Neural cell (in vitro differentiated cells): ENCODE measurements at regions not wholly inside any gene's neighbourhood (a gene's known extent, or its start where the extent isn't known, plus 50 kb on each side); places are given as distances from the start of the nearest gene placed in this dataset.

Experiments used
- H2AFZ ChIP-seq: fragments of 200-600, 300-800 bp; sonication (generic), shearing (Covaris generic); 2 replicates; pipeline ENCODE4 v1.6.0; 2014; ENCODE audit warnings: low read depth, mild to moderate bottlenecking, antibody characterized with exemption, low read length, moderate library complexity
- H3F3A ChIP-seq: fragments of 200-600 bp; shearing (Covaris generic); 2 replicates; pipeline ENCODE4 v1.6.1; 2016; ENCODE audit warnings: mild to moderate bottlenecking, moderate library complexity, mixed read lengths, antibody characterized with exemption, low read length; ENCODE audit not compliant: insufficient read depth, poor library complexity, severe bottlenecking
- H3K27ac ChIP-seq: fragments of 200-600, 300-800 bp; sonication (generic), shearing (Covaris generic); 2 replicates; pipeline ENCODE4 v1.5.1; 2014; ENCODE audit warnings: mild to moderate bottlenecking, low read length, moderate library complexity
- H3K27me3 ChIP-seq: fragments of 300-800, 200-600 bp; sonication (generic), shearing (Covaris generic); 2 replicates; pipeline ENCODE4 v1.6.0; 2014; ENCODE audit warnings: mild to moderate bottlenecking, low read depth, low read length, moderate library complexity; ENCODE audit not compliant: insufficient read depth
- H3K36me3 ChIP-seq: fragments of 300-800, 200-600 bp; sonication (generic), shearing (Covaris generic); 2 replicates; pipeline ENCODE4 v1.5.1; 2014; ENCODE audit warnings: mild to moderate bottlenecking, antibody characterized with exemption, low read length, moderate library complexity; ENCODE audit not compliant: insufficient read depth
- H3K4me2 ChIP-seq: fragments of 300-800, 200-600 bp; sonication (generic), shearing (Covaris generic); 2 replicates; pipeline ENCODE4 v1.6.0; 2014; ENCODE audit warnings: mild to moderate bottlenecking, low read length
- H3K4me3 ChIP-seq: fragments of 300-800, 200-600 bp; sonication (generic), shearing (Covaris generic); 2 replicates; pipeline ENCODE4 v1.5.1; 2014; ENCODE audit warnings: mild to moderate bottlenecking, low read length, moderate library complexity
- H3K79me2 ChIP-seq: fragments of 200-600 bp; shearing (Covaris generic); replicated peaks from 2 replicates; pipeline ENCODE4 v1.6.0; 2014; ENCODE audit warnings: mild to moderate bottlenecking, low read length, moderate library complexity; ENCODE audit not compliant: insufficient read depth
- H3K9ac ChIP-seq: fragments of 300-800, 200-600 bp; sonication (generic), shearing (Covaris generic); 2 replicates; pipeline ENCODE4 v1.6.1; 2016; ENCODE audit warnings: mild to moderate bottlenecking, low read length, mixed read lengths
- H3K9me2 ChIP-seq: fragments of 200-600 bp; shearing (Covaris generic); 2 replicates; pipeline ENCODE4 v1.6.1; 2016; ENCODE audit warnings: mild to moderate bottlenecking, low read length, mixed read lengths; ENCODE audit not compliant: insufficient read depth
- H3K9me3 ChIP-seq: fragments of 200-600, 300-800 bp; sonication (generic), shearing (Covaris generic); 2 replicates; pipeline ENCODE4 v1.6.1; 2016; ENCODE audit warnings: mild to moderate bottlenecking, mixed run types, low read length, moderate library complexity, mixed read lengths
- H4K20me1 ChIP-seq: fragments of 200-600 bp; shearing (Covaris generic); 2 replicates; pipeline ENCODE4 v1.6.1; 2016; ENCODE audit warnings: mild to moderate bottlenecking, mixed run types; ENCODE audit not compliant: insufficient read depth
- CTCF ChIP-seq: fragments of 450-650 bp; IDR thresholded peaks from 2 replicates; pipeline ENCODE4 v1.5.1; 2014; ENCODE audit warnings: antibody characterized with exemption, mild to moderate bottlenecking, moderate library complexity; ENCODE audit not compliant: poor library complexity, severe bottlenecking
- EP300 ChIP-seq: fragments of 450-650 bp; conservative IDR thresholded peaks from 2 replicates; pipeline ENCODE4 v1.6.1; 2014; ENCODE audit warnings: antibody characterized with exemption, mild to moderate bottlenecking, moderate library complexity; ENCODE audit not compliant: poor library complexity, severe bottlenecking
- EZH2 ChIP-seq: fragments of 200-600, 300-800 bp; shearing (Covaris generic), sonication (generic); IDR thresholded peaks from 2 replicates; pipeline ENCODE4 v1.6.1; 2014; ENCODE audit warnings: antibody characterized with exemption, low read length, borderline replicate concordance, mild to moderate bottlenecking; ENCODE audit not compliant: insufficient read depth, poor library complexity, severe bottlenecking
- MXI1 ChIP-seq: fragments of 450-650 bp; conservative IDR thresholded peaks from 2 replicates; pipeline ENCODE4 v1.6.1; 2014; ENCODE audit warnings: antibody characterized with exemption, mild to moderate bottlenecking; ENCODE audit not compliant: poor library complexity, severe bottlenecking
- POLR2AphosphoS5 ChIP-seq: IDR thresholded peaks from 2 replicates; pipeline ENCODE4 v1.6.1; 2012
- RAD21 ChIP-seq: fragments of 450-650 bp; conservative IDR thresholded peaks from 2 replicates; pipeline ENCODE4 v1.6.1; 2014; ENCODE audit warnings: antibody characterized with exemption, mild to moderate bottlenecking, moderate library complexity
- REST ChIP-seq: IDR thresholded peaks from 2 replicates; pipeline ENCODE4 v1.6.1; 2012; ENCODE audit warnings: borderline replicate concordance
- SMC3 ChIP-seq: fragments of 450-650 bp; conservative IDR thresholded peaks from 2 replicates; pipeline ENCODE4 v1.6.1; 2014; ENCODE audit warnings: antibody characterized with exemption, mild to moderate bottlenecking, moderate library complexity; ENCODE audit not compliant: poor library complexity
- TAF1 ChIP-seq: IDR thresholded peaks from 2 replicates; pipeline ENCODE4 v1.6.1; 2012; ENCODE audit warnings: low read depth

GRCh38 chr10:88069338-88069737, 205.9 kb downstream of the PTEN start:
- H3K79me2 ChIP-seq, result no peaks in the 10 kb centered on the region
- no peaks in the 10 kb centered on the region for H3K36me3 ChIP-seq
- H3K9me3 ChIP-seq, result no peaks in the 10 kb centered on the region
- H3K27me3 ChIP-seq, result no peaks in the 10 kb centered on the region
- no peaks in the 10 kb centered on the region for H4K20me1 ChIP-seq
- no peaks in the 10 kb centered on the region for H3K9me2 ChIP-seq
- no peak overlapping the region for H3K9ac ChIP-seq
- H3K4me2 ChIP-seq, result no peak overlapping the region
- no peak overlapping the region for H2AFZ ChIP-seq
- TF ChIP-seq RAD21, result no peak
- no peak for TF ChIP-seq SMC3
- no peak for TF ChIP-seq CTCF
- no peak for TF ChIP-seq REST
- TF ChIP-seq EZH2, result no peak
- TF ChIP-seq MXI1, result no peak
- TF ChIP-seq POLR2AphosphoS5, result no peak
- no peak for TF ChIP-seq TAF1
- no peak for TF ChIP-seq EP300
- no peaks in the 10 kb centered on the region for H3F3A ChIP-seq
- H3K4me3 ChIP-seq, result no peak overlapping the region
- H3K27ac ChIP-seq, result no peak overlapping the region

- Histone ChIP-seq H3K4me2 (no peak overlapping the region), H3K9me2 (no peaks in the 10 kb centered on the region), H3K79me2 (no peaks in the 10 kb centered on the region), H4K20me1 (no peaks in the 10 kb centered on the region), H3K9ac (no peak overlapping the region), H3K27me3 (no peaks in the 10 kb centered on the region), H3K36me3 (no peaks in the 10 kb centered on the region), H3K27ac (no peak overlapping the region), H3F3A (no peaks in the 10 kb centered on the region), H2AFZ (no peak overlapping the region), H3K4me3 (no peak overlapping the region), H3K9me3 (no peaks in the 10 kb centered on the region)
- TF ChIP-seq CTCF (no peak), EZH2 (no peak), MXI1 (no peak), SMC3 (no peak), REST (no peak), POLR2AphosphoS5 (no peak), TAF1 (no peak), RAD21 (no peak), EP300 (no peak)
Measured at GRCh38 chr10:88070080-88070880, 206.9 kb downstream of the PTEN start.
